Astrocyte of the cerebellum (primary cell): ENCODE measurements at regions not wholly inside any gene's neighbourhood (a gene's known extent, or its start where the extent isn't known, plus 50 kb on each side); places are given as distances from the start of the nearest gene placed in this dataset.

Experiments used
- DNase-seq: peaks from one replicate; pipeline ENCODE4 v3.0.0-alpha.2; 2011; ENCODE audit warnings: low read depth
- H3K4me3 ChIP-seq: 2 replicates; pipeline ENCODE4 v1.5.1; 2011; ENCODE audit warnings: mild to moderate bottlenecking, low read depth, low read length, moderate library complexity
- in situ Hi-C: cut with HindIII; loops from 2 replicates; pipeline ENCODE4 v1.10.0; 2017; ENCODE audit warnings: low sequenced_read_pairs
- TF ChIP-seq, protein P1 (sequence below): IDR thresholded peaks from 2 replicates; pipeline ENCODE4 v1.5.1; 2012; ENCODE audit warnings: low read length, low read depth, moderate library complexity, mild to moderate bottlenecking; ENCODE audit errors: missing control alignments

DNA sequence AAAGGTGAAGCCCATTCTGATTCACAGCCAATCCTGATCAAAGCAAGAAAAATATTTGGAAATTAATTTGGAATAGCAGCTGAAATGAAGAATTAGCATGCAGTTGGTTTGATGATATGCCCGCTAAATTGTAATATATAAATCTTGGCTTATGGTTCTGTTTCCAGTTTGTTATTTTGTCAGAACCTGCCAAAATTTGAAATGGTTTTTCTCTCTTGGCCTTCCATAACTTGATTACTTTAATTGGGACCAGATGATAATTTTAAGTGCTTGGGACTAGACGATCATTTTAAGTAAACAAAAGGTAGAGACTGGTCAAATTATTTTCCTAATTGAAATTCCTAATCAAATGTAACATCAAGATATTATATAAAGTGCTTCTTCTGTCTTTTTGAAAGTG lies 842.4 kb downstream of the TBL1XR1 start:
- TF ChIP-seq, protein P1, sequence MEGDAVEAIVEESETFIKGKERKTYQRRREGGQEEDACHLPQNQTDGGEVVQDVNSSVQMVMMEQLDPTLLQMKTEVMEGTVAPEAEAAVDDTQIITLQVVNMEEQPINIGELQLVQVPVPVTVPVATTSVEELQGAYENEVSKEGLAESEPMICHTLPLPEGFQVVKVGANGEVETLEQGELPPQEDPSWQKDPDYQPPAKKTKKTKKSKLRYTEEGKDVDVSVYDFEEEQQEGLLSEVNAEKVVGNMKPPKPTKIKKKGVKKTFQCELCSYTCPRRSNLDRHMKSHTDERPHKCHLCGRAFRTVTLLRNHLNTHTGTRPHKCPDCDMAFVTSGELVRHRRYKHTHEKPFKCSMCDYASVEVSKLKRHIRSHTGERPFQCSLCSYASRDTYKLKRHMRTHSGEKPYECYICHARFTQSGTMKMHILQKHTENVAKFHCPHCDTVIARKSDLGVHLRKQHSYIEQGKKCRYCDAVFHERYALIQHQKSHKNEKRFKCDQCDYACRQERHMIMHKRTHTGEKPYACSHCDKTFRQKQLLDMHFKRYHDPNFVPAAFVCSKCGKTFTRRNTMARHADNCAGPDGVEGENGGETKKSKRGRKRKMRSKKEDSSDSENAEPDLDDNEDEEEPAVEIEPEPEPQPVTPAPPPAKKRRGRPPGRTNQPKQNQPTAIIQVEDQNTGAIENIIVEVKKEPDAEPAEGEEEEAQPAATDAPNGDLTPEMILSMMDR = no peak
- H3K4me3 ChIP-seq = no peak overlapping the region
- in situ Hi-C loops = no loop called here
- no peak for DNase-seq

DNA sequence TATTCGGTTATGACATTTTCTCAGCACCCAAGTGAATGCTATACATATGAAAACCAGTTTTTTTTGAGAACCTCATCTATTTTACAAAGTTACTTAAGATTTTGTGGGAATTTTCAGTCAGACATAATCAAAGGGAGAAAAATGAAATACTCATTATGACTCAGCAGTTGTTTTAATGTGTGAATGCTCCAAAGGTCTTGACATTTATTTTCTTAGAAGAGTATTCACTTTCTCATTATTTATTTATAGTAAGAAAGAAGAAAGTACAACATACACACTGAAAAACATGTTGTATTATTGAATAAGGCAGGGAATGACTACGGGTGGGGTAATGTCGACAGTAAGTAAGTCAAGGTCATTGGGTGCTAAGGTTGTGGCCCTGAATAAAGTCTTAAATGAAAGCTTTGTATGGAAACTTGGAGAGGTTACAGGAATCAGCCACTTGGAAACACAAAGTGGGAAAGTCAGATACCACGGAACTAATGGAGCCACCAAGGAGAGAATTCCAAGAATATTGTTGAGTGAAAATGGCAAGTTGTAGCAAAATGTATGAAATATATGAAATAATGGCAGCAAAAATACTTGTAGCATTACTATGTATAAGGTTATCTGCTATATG lies 844.5 kb downstream of the TBL1XR1 start:
- H3K4me3 ChIP-seq = no peak overlapping the region
- DNase-seq = no peak
- TF ChIP-seq, protein P1 = no peak
- in situ Hi-C loops = no loop called here

DNA sequence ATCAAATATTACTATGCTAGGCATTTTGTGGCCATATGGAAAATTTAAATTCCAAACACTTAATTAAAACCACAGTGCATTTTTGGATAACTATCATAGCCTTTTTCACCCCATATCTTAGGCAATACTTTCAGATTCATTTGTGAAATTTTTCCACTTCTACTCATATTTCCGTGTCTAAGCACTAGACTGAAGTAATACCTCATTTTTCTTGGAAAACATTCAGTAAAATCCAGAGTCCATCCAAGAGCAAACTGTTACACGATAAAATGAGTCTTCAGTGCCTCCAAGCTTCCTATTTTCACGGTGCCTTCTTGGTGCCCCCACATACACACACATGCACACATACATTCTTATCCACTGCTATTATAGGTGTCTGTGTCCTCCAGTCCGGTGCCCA lies 845.9 kb downstream of the TBL1XR1 start:
- DNase-seq = no peak
- in situ Hi-C loops = no loop called here
- no peak overlapping the region for H3K4me3 ChIP-seq
- TF ChIP-seq, protein P1 = no peak

DNA sequence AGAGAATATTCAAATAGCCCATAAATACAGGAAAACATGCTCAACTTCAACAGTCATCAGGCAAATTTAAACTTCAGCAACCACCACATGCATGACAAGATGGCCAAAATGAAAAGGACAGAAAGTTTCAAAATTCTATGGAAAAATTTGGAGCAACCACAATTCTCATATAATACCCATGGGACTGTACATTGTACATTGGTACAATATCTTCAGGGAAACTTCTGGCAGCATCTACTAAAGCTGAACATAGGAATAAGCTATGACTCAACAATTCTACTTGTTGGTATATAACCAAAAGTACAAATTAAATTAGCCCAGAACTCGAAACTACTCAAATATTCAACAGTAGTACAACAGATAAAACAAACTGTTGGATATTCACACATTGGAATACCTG lies 847.6 kb downstream of the TBL1XR1 start:
- in situ Hi-C loops = no loop called here
- DNase-seq = no peak
- H3K4me3 ChIP-seq = no peak overlapping the region
- TF ChIP-seq, protein P1 = no peak

DNA sequence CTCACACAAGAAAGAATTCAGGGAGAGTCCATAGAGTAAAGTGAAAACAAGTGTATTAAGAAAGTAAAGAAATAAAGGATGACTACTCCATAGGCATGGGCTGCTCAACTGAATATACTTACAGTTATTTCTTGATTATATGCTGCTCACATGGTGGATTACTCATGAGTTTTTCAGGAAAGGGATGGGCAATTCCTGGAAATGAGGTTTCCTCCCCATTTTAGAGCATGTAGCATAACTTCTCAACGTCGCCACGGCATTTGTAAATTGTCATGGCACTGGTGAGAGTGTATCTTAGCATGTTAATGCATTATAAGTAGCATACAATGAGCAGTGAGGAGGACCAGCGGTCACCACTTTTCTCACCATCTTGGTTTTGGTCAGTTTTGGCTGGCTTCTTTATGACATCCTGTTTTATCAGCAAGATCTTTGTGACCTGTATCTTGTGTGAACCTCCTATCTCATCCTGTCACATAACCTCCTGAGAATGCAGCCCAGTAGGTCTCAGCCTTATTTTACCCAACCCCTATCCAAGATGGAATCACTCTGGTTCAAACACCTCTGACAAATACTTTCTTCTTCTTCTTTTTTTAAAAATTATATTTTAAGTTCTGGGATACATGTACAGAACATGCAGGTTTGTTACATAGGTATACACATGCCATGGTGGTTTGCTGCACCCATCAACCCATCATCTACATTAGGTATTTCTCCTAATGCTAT lies 849.7 kb downstream of the TBL1XR1 start:
- in situ Hi-C loops = no loop called here
- TF ChIP-seq, protein P1 = no peak
- no peak for DNase-seq

DNA sequence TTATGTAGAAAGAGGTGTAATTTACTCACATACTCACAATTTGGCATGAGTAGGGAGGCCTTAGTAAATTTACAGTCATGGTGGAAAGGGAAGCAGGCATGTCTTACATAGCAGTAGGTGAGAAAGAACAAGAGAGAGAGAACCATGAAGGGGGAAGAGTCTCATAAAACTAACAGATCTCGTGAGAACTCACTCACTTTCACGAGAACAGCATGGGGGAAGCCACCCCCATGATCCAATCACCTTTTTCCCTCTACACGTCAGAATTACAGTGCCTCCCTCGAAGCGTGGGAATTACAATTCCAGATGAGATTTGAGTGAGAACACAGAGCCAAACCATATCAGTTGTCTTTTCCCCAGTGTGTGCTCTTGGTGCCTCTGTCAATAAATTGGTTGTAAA lies 855.3 kb downstream of the TBL1XR1 start:
- in situ Hi-C loops = no loop called here
- TF ChIP-seq, protein P1 = no peak
- DNase-seq = no peak
- H3K4me3 ChIP-seq = no peak overlapping the region

More for the DNA sequence above, 849.7 kb downstream of the TBL1XR1 start:
- no peak overlapping the region for H3K4me3 ChIP-seq
